Panc1 (cell line): ENCODE measurements at regions not wholly inside any gene's neighbourhood (a gene's known extent, or its start where the extent isn't known, plus 50 kb on each side); places are given as distances from the start of the nearest gene placed in this dataset.

ENCODE experiments used
- ATAC-seq: fragments of 200-7000 bp; cut with Tn5 transposase; 2 replicates; pipeline ENCODE4 v1.9.1; 2020; ENCODE audit warnings: mild to moderate bottlenecking, moderate library complexity
- BruUV-seq: library from RNA; stranded (reverse); fragments of 400-500 nt; replicated peaks from 2 replicates; lab custom pipeline; 2021; lab: Mats Ljungman, UMichigan
- CTCF ChIA-PET: fragments of 300-600 bp; sonication (Branson Sonifier 250); formaldehyde crosslinking; loops from one replicate; lab custom pipeline; 2022; ENCODE audit warnings: antibody characterized with exemption; lab: Charles Lee
- POLR2A ChIA-PET: fragments of 300-600 bp; sonication (Branson Sonifier 250); formaldehyde crosslinking; loops from one replicate; lab custom pipeline; 2022; ENCODE audit warnings: antibody characterized with exemption; lab: Charles Lee
- DNase-seq: peaks from one replicate; pipeline ENCODE4 v3.0.0-alpha.2; 2010; ENCODE audit warnings: low read depth, low spot score
- H3K27ac ChIP-seq: 2 replicates; pipeline ENCODE4 v1.5.1; 2011; ENCODE audit warnings: mild to moderate bottlenecking, low read length, inconsistent platforms
- H3K27me3 ChIP-seq: fragments of 200-500 bp; sonication (Bioruptor generic); 2 replicates; pipeline ENCODE4 v1.6.0; 2014; ENCODE audit warnings: low read length, inconsistent platforms; ENCODE audit not compliant: control insufficient read depth, insufficient read depth
- H3K36me3 ChIP-seq: fragments of 200-500 bp; sonication (Bioruptor generic); 2 replicates; pipeline ENCODE4 v1.5.1; 2014; ENCODE audit warnings: inconsistent platforms, mild to moderate bottlenecking, low read length, moderate library complexity; ENCODE audit not compliant: control insufficient read depth, insufficient read depth
- H3K4me1 ChIP-seq: 2 replicates; pipeline ENCODE4 v1.5.1; 2011; ENCODE audit warnings: inconsistent platforms, mild to moderate bottlenecking, low read length, moderate library complexity; ENCODE audit not compliant: control insufficient read depth, insufficient read depth
- H3K4me3 ChIP-seq, 2 experiments: 2 replicates each; pipeline ENCODE4 v1.5.1; 2011 to 2012; ENCODE audit warnings: low read depth in 2 of 2, low read length in 2 of 2, mild to moderate bottlenecking in 2 of 2, inconsistent platforms in 1 of 2, moderate library complexity in 1 of 2
- H3K9me3 ChIP-seq: fragments of 200-500 bp; sonication (Bioruptor generic); 2 replicates; pipeline ENCODE4 v1.5.1; 2014; ENCODE audit warnings: low read depth, mild to moderate bottlenecking, inconsistent platforms, low read length, moderate library complexity; ENCODE audit not compliant: control insufficient read depth, insufficient read depth
- CTCF ChIP-seq: fragments of 450-650 bp; IDR thresholded peaks from 2 replicates; pipeline ENCODE4 v1.5.1; 2017; ENCODE audit warnings: mild to moderate bottlenecking
- POLR2AphosphoS5 ChIP-seq: IDR thresholded peaks from 2 replicates; pipeline ENCODE4 v1.6.1; 2012; ENCODE audit warnings: mild to moderate bottlenecking, low read depth, low read length, moderate library complexity
- REST ChIP-seq, 2 experiments: IDR thresholded peaks; 2 replicates each; pipeline ENCODE4 v1.6.1; 2011 to 2012; ENCODE audit warnings: low read depth in 2 of 2, control low read depth in 1 of 2, low read length in 1 of 2, mild to moderate bottlenecking in 1 of 2, moderate library complexity in 1 of 2; ENCODE audit not compliant: insufficient read depth in 1 of 2
- SIN3A ChIP-seq: IDR thresholded peaks from 2 replicates; pipeline ENCODE4 v1.6.1; 2012; ENCODE audit warnings: low read depth, mild to moderate bottlenecking, low read length, moderate library complexity, borderline replicate concordance; ENCODE audit not compliant: insufficient read depth
- TCF7L2 ChIP-seq: IDR thresholded peaks from 2 replicates; pipeline ENCODE4 v1.6.1; 2011; ENCODE audit warnings: mild to moderate bottlenecking, low read depth, low read length, inconsistent platforms
- in situ Hi-C: cut with HindIII; loops from 2 replicates; pipeline ENCODE4 v1.10.0; 2016; ENCODE audit warnings: low sequenced_read_pairs, low pct_unique_long_range_greater_than_20kb
- intact Hi-C: fragments of 100-400 bp; cut with micrococcal nuclease; formaldehyde crosslinking; loops from one replicate; pipeline ENCODE4 v1.10.0; 2022; ENCODE audit not compliant: unreplicated experiment

- in situ Hi-C loops (no loop called here), intact Hi-C loops (no loop called here)
- TF ChIP-seq TCF7L2 (no peak), CTCF (no peak), REST (IDR thresholded peaks at IDR 0.05; ENCODE audit: insufficient read depth in 1 of 2, low read depth in 2 of 2, low read length in 1 of 2) (no peak), SIN3A (no peak), POLR2AphosphoS5 (no peak)
- ATAC-seq (no peak), DNase-seq (no peak)
- BruUV-seq: no TSS peak
- ChIA-PET CTCF (no interaction called here), POLR2A (interaction anchor here (0.6 kb wide), 1 partner anchor 28 kb away, joined by 9 read pairs; no protein-coding TSS in a partner anchor)
- Histone ChIP-seq H3K4me1 (no peaks in the 10 kb centered on the region), H3K4me3 (no peak overlapping the region), H3K27ac (no peak overlapping the region), H3K27me3 (no peaks in the 10 kb centered on the region), H3K36me3 (no peaks in the 10 kb centered on the region), H3K9me3 (no peaks in the 10 kb centered on the region)
These were observed 545.6 kb downstream of the QKI start for GRCh38 chr6:163960128-163960527.

GRCh38 chr6:163958646-163959045 is 544.1 kb downstream of the QKI start:
- DNase-seq (no peak), ATAC-seq (no peak)
- Histone ChIP-seq H3K9me3 (no peaks in the 10 kb centered on the region), H3K36me3 (no peaks in the 10 kb centered on the region), H3K27ac (no peak overlapping the region), H3K27me3 (peaks cover 2% of the 10 kb centered on the region; the same call in 1 of the 2 replicates), H3K4me3 (no peak overlapping the region), H3K4me1 (no peaks in the 10 kb centered on the region)
- intact Hi-C loops (loop anchor here (5.0 to 10.0 kb wide), 3 partner anchors 531 to 966 kb away; no protein-coding TSS in a partner anchor), in situ Hi-C loops (no loop called here)
- TF ChIP-seq CTCF (no peak), TCF7L2 (no peak)
- BruUV-seq: no TSS peak
- ChIA-PET POLR2A (no interaction called here), CTCF (no interaction called here)
